ENCODE measurements at regions not wholly inside any gene's neighbourhood (a gene's known extent, or its start where the extent isn't known, plus 50 kb on each side); places are given as distances from the start of the nearest gene placed in this dataset.

GRCh38 chr7:10022957-10023356, 950.7 kb upstream of the PHF14 start:
- no peak for DNase-seq (ENCODE audit: low read depth in 2 of 2)
- TF ChIP-seq CTCF (IDR thresholded peaks at IDR 0.05; ENCODE audit: low read depth, low read length), result no peak
- H3K4me3 ChIP-seq (replicated peaks in 1 of 2; ENCODE audit: low read depth in 2 of 2, low read length in 2 of 2), result no peak overlapping the region

GRCh38 chr7:10034843-10035556, 938.7 kb upstream of the PHF14 start:
- DNase-seq (ENCODE audit: low read depth in 2 of 2), result no peak
- TF ChIP-seq CTCF (IDR thresholded peaks at IDR 0.05; ENCODE audit: low read depth, low read length), result no peak
- H3K4me3 ChIP-seq (replicated peaks in 1 of 2; ENCODE audit: low read depth in 2 of 2, low read length in 2 of 2), result no peak overlapping the region

- no peak for DNase-seq (ENCODE audit: low read depth in 2 of 2)
- TF ChIP-seq CTCF (IDR thresholded peaks at IDR 0.05; ENCODE audit: low read depth, low read length), result no peak
- no peak overlapping the region for H3K4me3 ChIP-seq (replicated peaks in 1 of 2; ENCODE audit: low read depth in 2 of 2, low read length in 2 of 2)
Observed at GRCh38 chr7:10036693-10037092, 937.0 kb upstream of the PHF14 start.

GRCh38 chr7:10038351-10038750, 935.3 kb upstream of the PHF14 start:
- H3K4me3 ChIP-seq (replicated peaks in 1 of 2; ENCODE audit: low read depth in 2 of 2, low read length in 2 of 2), result no peak overlapping the region
- DNase-seq (ENCODE audit: low read depth in 2 of 2), result no peak
- no peak for TF ChIP-seq CTCF (IDR thresholded peaks at IDR 0.05; ENCODE audit: low read depth, low read length)

- no peak for TF ChIP-seq CTCF (IDR thresholded peaks at IDR 0.05; ENCODE audit: low read depth, low read length)
- no peak overlapping the region for H3K4me3 ChIP-seq (replicated peaks in 1 of 2; ENCODE audit: low read depth in 2 of 2, low read length in 2 of 2)
- no peak for DNase-seq (ENCODE audit: low read depth in 2 of 2)
Observed at GRCh38 chr7:10040674-10041073, 933.0 kb upstream of the PHF14 start.

- H3K4me3 ChIP-seq (replicated peaks in 1 of 2; ENCODE audit: low read depth in 2 of 2, low read length in 2 of 2), result no peak overlapping the region
- no peak for DNase-seq (ENCODE audit: low read depth in 2 of 2)
- no peak for TF ChIP-seq CTCF (IDR thresholded peaks at IDR 0.05; ENCODE audit: low read depth, low read length)
Observed at GRCh38 chr7:10070899-10071298, 902.8 kb upstream of the PHF14 start.

GRCh38 chr7:10075866-10076265, 897.8 kb upstream of the PHF14 start:
- no peak overlapping the region for H3K4me3 ChIP-seq (replicated peaks in 1 of 2; ENCODE audit: low read depth in 2 of 2, low read length in 2 of 2)
- DNase-seq (ENCODE audit: low read depth in 2 of 2), result no peak
- TF ChIP-seq CTCF (IDR thresholded peaks at IDR 0.05; ENCODE audit: low read depth, low read length), result no peak

Measured in cardiac fibroblast (primary cell).